SU-DHL-6 (cell line): ENCODE measurements at regions not wholly inside any gene's neighbourhood (a gene's known extent, or its start where the extent isn't known, plus 50 kb on each side); places are given as distances from the start of the nearest gene placed in this dataset.

ENCODE experiments used
- H2AFZ ChIP-seq: fragments of 200-600 bp; sonication (generic); 2 replicates; pipeline ENCODE4 v1.6.1; 2014; ENCODE audit warnings: low read depth, mild to moderate bottlenecking, moderate library complexity, mixed read lengths, antibody characterized with exemption, low read length; ENCODE audit not compliant: severe bottlenecking
- H3F3A ChIP-seq: fragments of 200-600 bp; shearing (Covaris generic); 2 replicates; pipeline ENCODE4 v1.6.0; 2016; ENCODE audit warnings: antibody characterized with exemption, mild to moderate bottlenecking; ENCODE audit not compliant: insufficient read depth
- H3K27ac ChIP-seq: fragments of 200-600 bp; sonication (generic); 2 replicates; pipeline ENCODE4 v1.5.1; 2016; ENCODE audit warnings: low read depth, mild to moderate bottlenecking, low read length, moderate library complexity, mixed read lengths
- H3K27me3 ChIP-seq: fragments of 200-600 bp; sonication (generic), shearing (Covaris generic); 2 replicates; pipeline ENCODE4 v1.6.0; 2014; ENCODE audit warnings: mild to moderate bottlenecking, low read length
- H3K36me3 ChIP-seq: fragments of 200-600 bp; sonication (generic); 2 replicates; pipeline ENCODE4 v1.6.1; 2014; ENCODE audit warnings: mild to moderate bottlenecking, low read length, mixed read lengths
- H3K4me2 ChIP-seq: fragments of 300-600, 200-600 bp; shearing (Covaris generic), sonication (generic); 2 replicates; pipeline ENCODE4 v1.6.0; 2014; ENCODE audit warnings: low read length, low read depth, mild to moderate bottlenecking; ENCODE audit not compliant: poor library complexity, severe bottlenecking
- H3K4me3 ChIP-seq: fragments of 200-600 bp; sonication (generic); 2 replicates; pipeline ENCODE4 v1.5.1; 2014; ENCODE audit warnings: antibody characterized with exemption, low read length, mild to moderate bottlenecking, mixed read lengths; ENCODE audit not compliant: insufficient read depth, poor library complexity, severe bottlenecking
- H3K79me2 ChIP-seq: fragments of 200-600 bp; sonication (generic); 2 replicates; pipeline ENCODE4 v1.6.1; 2014; ENCODE audit warnings: mild to moderate bottlenecking, low read length, moderate library complexity; ENCODE audit not compliant: insufficient read depth
- H3K9ac ChIP-seq: fragments of 200-600 bp; sonication (generic); 2 replicates; pipeline ENCODE4 v1.7.0; 2014; ENCODE audit warnings: mild to moderate bottlenecking, low read length
- H3K9me2 ChIP-seq: fragments of 200-600 bp; sonication (generic); replicated peaks from 2 replicates; pipeline ENCODE4 v1.6.1; 2014; ENCODE audit warnings: low read length; ENCODE audit not compliant: insufficient read depth
- H3K9me3 ChIP-seq: fragments of 200-600 bp; sonication (generic); 2 replicates; pipeline ENCODE4 v1.6.1; 2014; ENCODE audit warnings: low read length, mixed read lengths; ENCODE audit not compliant: insufficient read depth
- H4K20me1 ChIP-seq: fragments of 200-600 bp; sonication (generic); 2 replicates; pipeline ENCODE4 v1.6.1; 2014; ENCODE audit warnings: low read depth, mild to moderate bottlenecking, antibody characterized with exemption, low read length, moderate library complexity, mixed read lengths
- EZH2phosphoT487 ChIP-seq: fragments of 200-600 bp; sonication (generic), shearing (Covaris generic); conservative IDR thresholded peaks from 2 replicates; pipeline ENCODE4 v1.6.1; 2018; ENCODE audit warnings: mild to moderate bottlenecking, antibody characterized with exemption, low read length, moderate library complexity, mixed read lengths
- TF ChIP-seq, protein P1 (sequence below): fragments of 200-600 bp; sonication (generic); IDR thresholded peaks from one replicate; pipeline ENCODE4 v1.5.1; 2017; ENCODE audit warnings: antibody characterized with exemption, mild to moderate bottlenecking, low read length, moderate library complexity; ENCODE audit not compliant: insufficient read depth, poor library complexity, severe bottlenecking

DNA sequence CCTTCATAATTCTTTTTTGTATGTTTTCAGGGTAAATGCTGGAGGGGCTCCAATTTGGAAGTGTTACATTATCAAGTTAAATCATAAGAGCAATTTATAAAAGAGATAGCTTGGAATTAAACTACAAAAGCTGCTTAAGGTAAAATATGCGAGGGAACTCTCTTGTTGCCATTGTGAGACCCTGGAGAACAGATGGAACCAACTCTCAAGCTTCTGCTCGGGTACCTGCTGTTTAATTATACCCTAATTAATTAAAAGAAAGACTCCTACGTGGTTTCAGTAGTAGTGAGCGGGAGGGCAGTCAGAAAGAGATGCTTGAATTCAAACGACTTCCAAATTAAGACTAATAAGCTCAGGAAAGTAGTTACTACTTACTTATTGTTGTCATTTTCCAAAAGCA lies 313.1 kb upstream of the TACR3 start:
- Histone ChIP-seq H3K27ac (no peak overlapping the region), H3K9me2 (no peaks in the 10 kb centered on the region), H3K36me3 (no peaks in the 10 kb centered on the region), H3K9ac (no peak overlapping the region), H3K4me3 (no peak overlapping the region), H2AFZ (no peak overlapping the region), H3K9me3 (no peaks in the 10 kb centered on the region), H3F3A (no peaks in the 10 kb centered on the region), H3K27me3 (no peaks in the 10 kb centered on the region), H3K4me2 (no peak overlapping the region), H4K20me1 (no peaks in the 10 kb centered on the region), H3K79me2 (no peaks in the 10 kb centered on the region)
- TF ChIP-seq EZH2phosphoT487 = no peak
- TF ChIP-seq, protein P1, sequence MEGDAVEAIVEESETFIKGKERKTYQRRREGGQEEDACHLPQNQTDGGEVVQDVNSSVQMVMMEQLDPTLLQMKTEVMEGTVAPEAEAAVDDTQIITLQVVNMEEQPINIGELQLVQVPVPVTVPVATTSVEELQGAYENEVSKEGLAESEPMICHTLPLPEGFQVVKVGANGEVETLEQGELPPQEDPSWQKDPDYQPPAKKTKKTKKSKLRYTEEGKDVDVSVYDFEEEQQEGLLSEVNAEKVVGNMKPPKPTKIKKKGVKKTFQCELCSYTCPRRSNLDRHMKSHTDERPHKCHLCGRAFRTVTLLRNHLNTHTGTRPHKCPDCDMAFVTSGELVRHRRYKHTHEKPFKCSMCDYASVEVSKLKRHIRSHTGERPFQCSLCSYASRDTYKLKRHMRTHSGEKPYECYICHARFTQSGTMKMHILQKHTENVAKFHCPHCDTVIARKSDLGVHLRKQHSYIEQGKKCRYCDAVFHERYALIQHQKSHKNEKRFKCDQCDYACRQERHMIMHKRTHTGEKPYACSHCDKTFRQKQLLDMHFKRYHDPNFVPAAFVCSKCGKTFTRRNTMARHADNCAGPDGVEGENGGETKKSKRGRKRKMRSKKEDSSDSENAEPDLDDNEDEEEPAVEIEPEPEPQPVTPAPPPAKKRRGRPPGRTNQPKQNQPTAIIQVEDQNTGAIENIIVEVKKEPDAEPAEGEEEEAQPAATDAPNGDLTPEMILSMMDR = no peak

DNA sequence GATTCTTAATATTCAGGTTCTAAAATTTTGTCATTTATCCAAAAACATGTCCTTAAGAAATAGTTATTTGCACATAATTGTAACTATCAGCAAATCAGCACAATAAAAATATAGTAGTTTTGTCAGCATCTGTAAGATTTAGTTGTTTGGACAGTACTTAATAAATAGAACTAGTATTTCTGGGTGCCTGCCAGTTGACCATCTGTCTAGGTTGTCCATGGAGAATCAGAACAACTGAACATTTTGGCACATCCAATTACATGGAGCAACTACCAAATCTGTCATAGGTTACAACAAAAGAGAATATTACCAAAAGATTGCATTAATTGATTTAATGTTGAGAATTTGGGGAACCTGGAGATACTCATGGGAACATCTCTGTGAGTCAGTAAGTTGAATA lies 305.5 kb upstream of the TACR3 start:
- Histone ChIP-seq H3K36me3 (no peaks in the 10 kb centered on the region), H3K9me3 (no peaks in the 10 kb centered on the region), H4K20me1 (no peaks in the 10 kb centered on the region), H3K27ac (no peak overlapping the region), H3K27me3 (no peaks in the 10 kb centered on the region), H3F3A (no peaks in the 10 kb centered on the region), H3K9ac (no peak overlapping the region), H2AFZ (no peak overlapping the region), H3K4me3 (no peak overlapping the region), H3K9me2 (no peaks in the 10 kb centered on the region), H3K79me2 (no peaks in the 10 kb centered on the region), H3K4me2 (no peak overlapping the region)
- TF ChIP-seq, protein P1 = no peak

GRCh38 chr4:104022831-104023230 lies 303.0 kb upstream of the TACR3 start:
- H3K4me3 ChIP-seq = no peak overlapping the region
- no peak overlapping the region for H2AFZ ChIP-seq
- H3K4me2 ChIP-seq = no peak overlapping the region
- no peaks in the 10 kb centered on the region for H3K36me3 ChIP-seq
- no peaks in the 10 kb centered on the region for H3F3A ChIP-seq
- H3K79me2 ChIP-seq = no peaks in the 10 kb centered on the region
- H3K27ac ChIP-seq = no peak overlapping the region
- H3K9me2 ChIP-seq = no peaks in the 10 kb centered on the region
- H4K20me1 ChIP-seq = no peaks in the 10 kb centered on the region
- no peak for TF ChIP-seq EZH2phosphoT487
- H3K9me3 ChIP-seq = no peaks in the 10 kb centered on the region
- no peaks in the 10 kb centered on the region for H3K27me3 ChIP-seq
- no peak overlapping the region for H3K9ac ChIP-seq

DNA sequence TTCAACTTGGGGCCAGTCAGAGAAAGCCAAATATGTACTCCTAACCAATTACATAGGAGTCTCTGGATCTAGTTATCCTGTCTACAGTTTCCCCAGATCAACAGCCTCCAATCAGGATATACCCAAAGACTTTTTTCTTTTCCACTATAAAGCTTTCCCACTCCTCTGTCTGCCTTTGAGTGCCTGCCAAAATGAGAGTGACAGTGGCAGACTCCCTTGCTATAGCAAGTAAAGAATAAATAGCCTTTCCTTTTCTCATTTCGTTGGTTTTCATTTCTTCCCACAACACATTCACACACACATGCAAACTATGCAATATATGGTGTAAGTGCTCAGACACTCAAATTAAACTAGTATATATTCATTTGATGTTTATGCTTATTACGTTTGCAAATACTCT lies 302.4 kb upstream of the TACR3 start:
- no peaks in the 10 kb centered on the region for H3F3A ChIP-seq
- no peaks in the 10 kb centered on the region for H3K36me3 ChIP-seq
- no peak overlapping the region for H3K9ac ChIP-seq
- no peaks in the 10 kb centered on the region for H4K20me1 ChIP-seq
- H3K27ac ChIP-seq = no peak overlapping the region
- H3K79me2 ChIP-seq = no peaks in the 10 kb centered on the region
- no peak overlapping the region for H2AFZ ChIP-seq
- TF ChIP-seq, protein P1 = no peak
- no peak for TF ChIP-seq EZH2phosphoT487
- no peaks in the 10 kb centered on the region for H3K27me3 ChIP-seq
- no peaks in the 10 kb centered on the region for H3K9me3 ChIP-seq
- H3K4me2 ChIP-seq = no peak overlapping the region
- H3K9me2 ChIP-seq = no peaks in the 10 kb centered on the region
- no peak overlapping the region for H3K4me3 ChIP-seq
